ENCODE measurements at regions not wholly inside any gene's neighbourhood (a gene's known extent, or its start where the extent isn't known, plus 50 kb on each side); places are given as distances from the start of the nearest gene placed in this dataset.

DNA sequence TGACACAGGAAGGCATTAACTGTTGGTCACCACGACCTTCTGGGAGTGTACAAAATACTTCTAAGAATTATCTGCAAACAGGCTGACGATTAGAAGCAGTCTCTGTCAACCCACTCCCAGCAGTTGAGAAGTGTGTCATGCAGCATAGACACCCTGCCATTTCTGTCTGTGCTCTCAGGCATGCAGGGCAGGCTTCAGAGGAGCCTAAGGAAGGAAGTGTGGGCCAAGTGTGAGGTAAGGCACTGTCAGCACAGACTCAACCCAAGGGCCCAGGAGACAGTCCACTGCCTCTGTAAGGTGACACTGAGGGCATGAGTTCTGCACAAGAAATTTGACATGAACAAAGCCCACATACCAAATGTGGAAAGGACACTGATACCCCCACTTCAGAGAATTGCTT is 109.0 kb upstream of the VIPR2 start:
- DNase-seq, result no peak

DNA sequence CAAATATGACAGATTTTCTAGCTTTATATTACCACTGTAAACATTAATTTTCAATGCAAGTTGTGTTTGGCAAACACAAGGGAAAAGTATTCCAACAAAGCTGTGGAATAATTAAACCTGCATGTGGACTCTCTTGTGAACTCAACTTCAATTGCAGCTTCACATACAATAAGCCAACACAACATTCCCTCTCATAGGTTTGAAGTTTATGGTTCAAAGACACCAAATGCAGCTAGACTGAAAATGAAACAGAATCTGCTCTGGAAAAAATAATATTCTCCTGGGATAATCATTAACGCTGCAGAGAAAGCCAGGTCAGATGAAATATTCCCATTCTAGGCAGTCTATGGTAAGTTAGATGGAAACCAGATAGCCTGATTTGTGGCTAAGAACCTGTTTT is 105.8 kb upstream of the VIPR2 start:
- DNase-seq, result no peak

DNA sequence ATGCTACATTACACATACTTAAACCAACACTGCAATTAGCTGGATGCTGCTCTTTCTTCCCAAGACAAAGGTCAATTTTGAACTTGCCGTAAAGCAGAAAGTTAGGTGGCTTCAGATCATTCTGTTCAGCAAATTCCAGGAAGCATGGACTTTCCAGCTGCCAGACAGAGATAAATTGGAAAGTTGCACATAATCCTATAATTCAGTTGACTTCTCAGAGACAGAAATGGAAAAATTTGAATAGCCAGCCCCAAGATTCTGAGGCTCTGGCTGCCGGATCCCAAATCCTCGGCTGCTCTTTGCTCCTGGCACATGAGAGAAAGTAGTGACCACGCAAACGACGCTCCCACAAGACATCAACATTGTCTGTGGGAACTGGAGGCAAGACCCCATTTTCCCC is 105.0 kb upstream of the VIPR2 start:
- no peak for DNase-seq

DNA sequence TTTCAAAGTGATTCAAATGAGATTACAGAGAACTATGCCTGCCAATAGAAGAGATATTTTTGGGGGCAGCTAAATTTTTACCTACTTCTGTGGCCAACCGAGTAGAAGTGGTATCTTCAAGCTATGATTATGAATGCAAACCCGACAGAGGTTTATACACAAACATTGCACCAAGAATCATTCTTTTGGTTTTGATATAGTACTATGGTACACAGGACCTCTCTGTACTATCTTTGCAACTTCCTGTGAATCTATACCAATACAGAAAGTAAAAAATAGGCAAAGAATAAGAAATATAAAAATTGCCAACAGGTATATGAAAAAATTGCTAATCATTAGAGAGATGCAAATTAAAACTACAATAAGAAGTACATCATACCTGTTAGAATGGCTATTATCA is 103.2 kb upstream of the VIPR2 start:
- no peak for DNase-seq

DNA sequence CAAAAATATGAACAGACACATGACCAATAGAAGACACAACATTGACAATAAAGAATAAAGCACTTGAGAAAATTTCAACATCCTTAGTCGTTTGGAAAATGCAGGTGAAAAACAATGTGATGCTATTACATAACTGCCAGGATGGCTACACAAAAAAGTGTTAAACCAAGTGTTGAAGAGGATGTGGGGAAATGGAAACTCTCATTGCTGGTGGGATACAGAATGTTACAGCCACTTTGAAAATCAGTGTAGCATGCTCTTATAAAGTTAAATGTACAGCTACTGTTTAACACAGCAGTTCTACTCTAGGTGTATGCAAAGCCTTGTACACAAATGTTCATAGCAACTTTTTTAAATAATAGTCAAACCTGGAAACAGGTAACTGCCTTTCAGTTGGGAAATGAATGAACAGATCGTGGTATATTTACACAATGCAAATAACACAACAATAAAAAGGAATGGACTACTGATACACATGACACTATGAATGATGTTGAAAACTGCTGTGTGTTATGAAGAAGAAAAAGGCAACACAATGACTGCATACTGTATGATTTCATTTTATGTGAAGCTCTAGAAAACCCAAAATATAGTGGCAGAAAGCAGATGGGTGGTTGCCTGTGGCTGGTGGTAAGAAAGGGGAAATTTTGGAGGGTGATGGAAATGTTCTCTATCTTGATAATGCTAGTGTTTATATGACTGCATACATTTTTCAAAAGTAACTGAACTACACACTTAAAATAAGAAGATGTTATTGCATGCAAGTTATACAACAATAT is 102.2 kb upstream of the VIPR2 start:
- no peak for DNase-seq

DNA sequence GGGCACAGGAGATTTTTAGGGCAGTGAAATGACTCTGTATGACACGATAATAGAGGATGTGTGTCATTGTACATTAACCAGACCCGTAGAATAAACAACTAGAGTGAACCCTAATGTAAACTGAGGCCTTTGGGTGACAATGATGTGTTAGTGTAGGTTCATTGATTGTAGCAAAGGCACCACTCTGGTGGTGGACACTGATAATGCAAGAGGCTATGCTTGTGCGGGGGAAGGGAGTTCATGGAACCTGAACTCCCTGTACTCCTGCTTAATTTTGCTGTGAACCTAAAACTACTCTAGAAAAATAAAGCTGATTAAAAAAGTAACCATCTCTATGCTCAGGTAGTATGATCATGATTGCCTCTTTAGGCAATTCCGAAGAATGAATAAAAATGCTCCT is 96.3 kb upstream of the VIPR2 start:
- DNase-seq, result no peak

DNA sequence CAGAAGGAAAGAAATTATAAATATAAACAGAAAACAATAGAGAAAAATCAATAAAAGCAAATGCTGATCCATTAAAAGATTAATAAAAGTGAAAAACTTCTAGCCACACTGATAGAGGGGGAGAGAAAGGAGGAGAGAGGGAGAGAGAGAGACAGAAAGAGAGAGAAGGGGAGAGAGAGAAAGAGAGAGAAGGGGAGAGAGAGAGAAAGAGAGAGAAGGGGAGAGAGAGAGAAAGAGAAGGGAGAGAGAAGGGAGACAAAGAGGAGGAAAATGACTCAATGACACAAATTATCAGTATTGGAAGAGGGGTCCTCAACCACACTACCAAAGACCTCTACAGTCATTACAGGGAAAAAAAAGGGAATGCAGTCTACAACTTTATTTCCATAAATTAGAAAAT is 94.4 kb upstream of the VIPR2 start:
- DNase-seq, result no peak

DNA sequence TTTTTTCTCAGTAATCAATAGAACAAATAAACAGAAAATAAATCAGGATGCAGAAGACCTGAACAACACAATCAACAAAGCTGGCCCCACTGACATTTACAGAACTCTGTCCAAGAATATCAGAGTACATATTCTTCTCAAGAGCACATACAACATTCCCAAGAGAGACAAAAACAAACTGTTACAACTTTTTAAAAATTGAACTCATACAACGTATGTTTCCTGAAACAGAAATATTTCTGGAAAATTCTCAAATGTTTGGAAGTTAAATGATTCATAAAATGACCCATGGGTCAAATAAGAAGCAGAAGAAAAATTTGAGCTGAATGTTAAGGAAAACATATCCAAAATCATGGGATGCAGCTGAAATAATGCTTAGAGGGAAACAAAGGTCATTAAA is 93.9 kb upstream of the VIPR2 start:
- DNase-seq, result no peak

DNA sequence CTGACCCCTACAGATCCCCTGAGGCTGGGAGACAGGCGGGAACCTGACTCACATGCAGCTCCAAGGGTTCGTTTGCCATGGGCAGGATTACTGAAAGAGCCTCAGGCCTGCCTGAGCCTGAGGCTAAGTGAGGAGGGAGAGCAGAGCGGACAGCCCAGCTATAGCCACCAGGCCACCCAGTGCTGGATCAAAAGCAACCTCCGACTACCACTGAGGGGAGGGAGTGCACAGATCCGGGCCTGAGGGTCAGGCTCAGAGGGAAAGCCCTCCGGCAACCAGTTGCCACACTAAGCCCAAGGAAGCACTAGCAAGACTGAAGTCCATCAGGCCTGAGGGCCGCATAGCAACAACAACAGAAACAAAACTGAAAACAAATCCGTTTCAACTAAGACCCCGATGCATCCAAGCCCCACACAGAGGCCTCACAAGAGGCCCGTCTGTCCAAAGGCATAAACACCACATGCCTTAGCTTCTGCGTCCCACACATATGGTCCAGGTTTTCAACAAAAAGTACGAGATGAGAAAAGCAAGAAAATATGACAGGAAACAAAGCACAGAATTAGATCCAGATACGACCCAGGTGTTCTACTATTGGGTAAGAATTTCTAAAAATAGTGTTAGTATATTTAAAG is 92.5 kb upstream of the VIPR2 start:
- no peak for DNase-seq

DNA sequence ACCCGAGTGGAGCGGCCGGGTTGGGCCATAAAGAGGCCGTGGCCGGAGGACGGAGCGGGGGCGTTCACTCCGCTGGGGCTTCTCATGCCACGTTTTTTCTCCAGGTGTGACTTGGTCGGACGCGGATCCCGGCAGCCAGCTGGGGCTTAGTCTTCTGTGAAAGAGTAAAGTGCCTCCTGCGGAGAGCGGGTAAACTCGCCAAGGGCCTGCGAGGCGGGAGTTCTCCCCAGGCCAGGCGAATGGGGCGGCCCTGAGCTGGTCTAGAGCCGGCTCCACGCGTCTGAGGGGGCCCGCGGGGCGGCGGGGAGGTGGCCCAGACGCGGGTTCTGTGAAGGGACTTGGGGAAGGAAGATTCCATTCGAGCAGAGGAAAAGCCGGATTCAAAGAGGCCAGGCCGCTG is 86.3 kb upstream of the VIPR2 start:
- DNase-seq, result no peak

DNA sequence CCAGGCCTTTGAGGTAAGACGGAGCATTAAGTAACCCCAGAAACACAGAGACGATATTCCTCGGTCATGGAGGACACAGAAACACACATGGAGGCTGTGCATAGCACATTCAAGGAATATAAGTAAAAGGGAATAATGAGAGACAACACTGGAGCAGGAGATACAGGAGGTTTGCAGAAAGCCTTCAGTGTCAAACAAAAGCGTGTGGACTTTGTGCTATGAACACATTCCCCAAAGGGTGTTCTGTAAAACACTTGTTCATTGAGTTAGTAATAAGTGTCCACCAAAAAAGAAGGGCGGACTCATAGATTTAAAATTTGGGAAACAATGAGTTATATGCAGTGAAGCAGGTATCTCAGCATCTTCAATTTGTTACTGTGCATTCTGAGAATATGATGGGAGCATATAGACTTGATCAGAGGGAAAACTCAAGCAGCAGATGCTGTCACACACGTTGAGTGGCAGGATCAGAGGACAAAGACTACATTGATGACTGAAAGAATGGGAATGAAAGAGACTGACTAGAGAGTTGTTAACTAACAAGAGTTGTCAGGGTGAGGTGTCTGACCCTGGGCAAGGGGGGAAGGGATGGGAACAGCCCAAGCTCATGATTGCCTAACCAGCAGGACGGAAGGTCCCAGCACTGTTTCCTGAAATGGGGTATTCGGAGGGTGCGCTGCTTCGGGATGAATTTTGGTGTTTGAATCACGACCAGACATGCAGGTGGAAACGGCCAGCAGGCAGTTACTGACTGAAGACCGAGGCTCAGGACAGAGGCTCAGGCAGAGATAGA is 85.2 kb upstream of the VIPR2 start:
- no peak for DNase-seq

DNA sequence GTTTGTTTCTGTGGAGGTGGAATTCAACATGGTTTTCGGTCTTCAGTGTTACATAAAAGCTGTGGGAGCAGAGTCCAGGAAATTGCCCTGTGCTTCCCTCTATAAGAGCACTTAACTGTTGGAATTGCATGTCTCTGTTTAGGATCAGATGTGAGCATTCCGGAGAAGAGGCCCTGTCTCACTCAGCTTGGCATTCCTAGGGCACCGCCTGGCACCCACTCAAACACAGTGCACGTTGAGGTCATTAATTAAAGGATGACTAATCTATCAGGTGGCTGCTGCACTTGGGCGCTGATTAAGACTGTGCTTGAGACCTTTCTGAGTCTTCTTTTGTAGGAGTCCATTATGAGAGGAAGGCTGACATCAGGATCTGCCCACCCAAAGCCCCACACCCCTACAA is 82.8 kb upstream of the VIPR2 start:
- no peak for DNase-seq

DNA sequence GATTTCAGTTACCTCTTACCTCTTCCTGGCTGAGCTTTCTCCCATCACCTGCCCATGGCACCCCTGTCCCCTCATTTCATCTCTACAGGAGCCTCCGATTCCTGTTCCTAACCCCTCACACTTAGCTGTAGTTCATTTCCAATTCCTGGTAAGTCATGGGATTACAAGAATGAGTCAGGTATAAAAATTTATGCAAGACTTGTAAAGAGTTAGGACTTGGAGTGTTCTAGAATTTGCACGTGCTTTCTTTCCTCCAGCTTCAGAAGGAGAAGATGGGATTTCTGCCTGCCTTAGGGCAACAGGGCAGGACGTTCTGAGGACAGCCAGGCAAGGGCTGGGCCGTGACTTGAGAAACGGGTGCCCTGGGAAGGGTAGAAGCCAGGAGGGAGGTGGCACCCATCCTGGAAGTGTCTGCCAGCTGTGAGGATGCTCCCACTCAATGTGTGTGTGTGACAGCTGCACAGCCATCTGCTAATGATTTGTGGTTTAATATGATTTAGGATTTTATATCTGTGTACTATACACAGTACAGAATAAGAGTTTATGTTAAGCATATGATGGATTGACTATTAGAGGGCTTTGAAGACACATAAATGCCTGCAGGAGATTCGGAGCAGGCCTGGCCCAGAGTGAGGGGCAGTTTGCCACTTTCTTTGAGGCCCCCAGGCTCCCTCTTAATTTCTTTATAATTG is 81.5 kb upstream of the VIPR2 start:
- DNase-seq, result no peak

DNA sequence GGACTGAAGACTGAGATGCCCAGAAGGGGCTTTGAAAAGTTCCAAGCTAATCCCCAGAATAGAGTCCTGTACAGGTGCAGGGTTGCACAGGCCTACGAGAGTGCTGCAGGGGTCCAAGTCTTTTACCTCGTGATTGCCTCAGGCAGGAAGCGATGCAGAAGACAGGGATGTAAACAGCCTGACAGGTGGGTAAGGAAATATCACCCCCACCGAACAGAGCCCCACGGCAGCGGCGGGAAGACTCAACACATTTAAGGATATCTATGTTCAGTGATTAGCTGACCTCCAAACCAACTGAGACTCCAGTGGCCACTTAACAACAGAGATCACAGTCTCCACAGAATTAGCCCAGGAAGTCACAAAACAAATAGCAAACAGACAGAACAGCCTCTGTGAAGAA is 73.9 kb upstream of the VIPR2 start:
- no peak for DNase-seq

DNA sequence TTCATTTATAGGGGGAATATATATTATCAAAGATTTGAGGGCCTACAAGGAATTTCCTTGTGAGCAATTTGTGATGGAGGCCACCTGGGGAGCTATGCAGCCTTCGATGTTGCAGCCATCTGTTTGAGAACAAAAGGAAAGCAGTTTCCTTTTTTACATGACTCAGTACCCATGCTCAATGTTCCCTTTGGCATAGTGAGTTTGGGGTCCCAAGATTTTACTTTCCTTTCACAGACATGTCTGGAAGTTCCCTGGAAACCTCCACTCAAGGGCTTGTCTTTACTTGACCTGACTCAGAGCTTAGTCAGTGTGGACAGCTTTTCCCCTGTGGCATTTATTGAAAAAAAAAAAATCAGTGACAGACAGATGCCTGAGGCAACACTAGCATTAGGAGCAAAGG is 73.5 kb upstream of the VIPR2 start:
- no peak for DNase-seq

DNA sequence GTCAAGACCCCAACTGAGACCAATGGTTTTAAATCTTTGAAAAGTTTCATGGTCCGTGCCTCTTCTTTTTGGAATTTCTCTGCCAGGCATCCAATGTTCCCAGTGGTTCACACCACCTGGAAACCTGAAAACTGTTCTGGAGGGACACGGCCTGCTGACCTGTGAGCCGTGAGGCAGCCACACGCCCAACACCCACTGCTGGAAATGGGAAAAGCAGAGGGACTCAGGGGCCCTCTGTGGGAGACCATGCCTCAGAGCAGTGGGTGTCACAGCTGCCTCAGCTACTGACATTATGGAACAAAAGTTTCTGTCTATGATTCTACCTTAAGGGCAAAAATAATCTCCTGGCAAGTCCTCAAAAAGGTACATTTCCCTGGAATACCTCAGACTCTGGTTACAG is 70.4 kb upstream of the VIPR2 start:
- DNase-seq, result no peak

DNA sequence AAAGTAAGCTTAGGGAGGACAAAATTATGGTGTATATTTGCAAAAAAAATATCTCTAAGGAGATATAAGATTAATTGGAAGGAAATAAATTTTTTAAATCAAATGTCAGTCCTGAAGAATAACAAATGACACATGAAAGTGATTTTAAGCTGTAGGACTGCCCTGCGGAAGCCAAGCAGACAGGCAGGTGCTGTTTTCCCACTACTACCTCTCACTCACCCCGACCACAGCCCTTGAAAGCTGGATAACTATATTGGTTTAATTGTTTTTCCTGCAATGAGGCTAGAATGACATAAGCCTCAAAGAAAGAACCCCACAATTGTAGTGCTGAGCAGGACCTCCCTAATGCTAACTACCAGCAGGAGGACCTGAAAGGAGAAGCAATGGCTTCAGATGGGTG is 68.6 kb upstream of the VIPR2 start:
- no peak for DNase-seq

DNA sequence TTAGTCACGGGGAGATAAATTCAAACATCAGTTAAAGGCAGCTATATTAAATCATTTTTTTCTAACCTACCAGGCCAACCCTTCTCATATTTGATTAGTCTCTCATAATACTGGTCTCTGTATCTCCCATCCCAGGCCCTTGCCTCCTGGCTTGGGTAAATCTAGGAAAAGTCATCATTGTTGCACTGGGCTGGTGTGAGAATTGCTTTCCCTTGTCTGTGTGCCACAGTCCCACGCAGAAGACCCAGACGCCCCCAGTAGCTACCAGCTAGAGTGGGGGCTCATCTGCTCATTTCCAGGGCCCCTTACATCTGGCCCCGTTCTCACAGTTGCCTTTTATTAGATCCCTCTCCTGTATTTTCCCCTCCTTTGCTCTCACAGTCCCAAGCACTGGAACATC is 67.6 kb upstream of the VIPR2 start:
- no peak for DNase-seq

DNA sequence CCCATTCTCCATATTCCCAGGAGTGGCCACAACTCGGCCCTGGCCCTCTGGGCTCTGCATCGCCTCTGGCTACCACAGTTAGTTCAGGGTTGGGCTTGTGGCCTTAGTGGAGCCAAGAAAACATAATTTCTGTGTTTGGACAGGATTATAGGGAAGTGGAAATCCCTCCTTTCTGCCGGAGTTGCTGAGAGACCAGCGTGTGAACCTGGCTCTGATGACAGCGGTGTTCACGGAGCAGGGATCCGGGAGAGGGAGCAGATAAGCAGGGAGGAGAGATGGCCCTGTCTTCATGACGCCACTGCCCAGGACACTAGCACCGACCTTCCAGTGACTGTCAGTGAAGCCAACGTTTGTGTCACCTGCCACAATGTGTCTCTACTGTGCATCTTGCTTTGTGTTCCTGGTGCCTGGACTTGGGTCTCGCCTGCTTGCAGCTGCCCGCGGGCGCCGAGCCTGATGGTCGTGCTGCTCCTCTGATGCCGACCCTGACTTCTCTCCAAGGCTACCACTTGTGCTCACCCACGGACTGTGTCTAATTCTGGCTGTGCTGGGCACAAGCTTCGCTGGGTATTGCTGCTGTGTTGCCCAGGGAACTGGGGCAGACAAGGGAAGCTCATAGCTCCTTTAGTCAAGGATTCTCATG is 67.0 kb upstream of the VIPR2 start:
- no peak for DNase-seq

DNA sequence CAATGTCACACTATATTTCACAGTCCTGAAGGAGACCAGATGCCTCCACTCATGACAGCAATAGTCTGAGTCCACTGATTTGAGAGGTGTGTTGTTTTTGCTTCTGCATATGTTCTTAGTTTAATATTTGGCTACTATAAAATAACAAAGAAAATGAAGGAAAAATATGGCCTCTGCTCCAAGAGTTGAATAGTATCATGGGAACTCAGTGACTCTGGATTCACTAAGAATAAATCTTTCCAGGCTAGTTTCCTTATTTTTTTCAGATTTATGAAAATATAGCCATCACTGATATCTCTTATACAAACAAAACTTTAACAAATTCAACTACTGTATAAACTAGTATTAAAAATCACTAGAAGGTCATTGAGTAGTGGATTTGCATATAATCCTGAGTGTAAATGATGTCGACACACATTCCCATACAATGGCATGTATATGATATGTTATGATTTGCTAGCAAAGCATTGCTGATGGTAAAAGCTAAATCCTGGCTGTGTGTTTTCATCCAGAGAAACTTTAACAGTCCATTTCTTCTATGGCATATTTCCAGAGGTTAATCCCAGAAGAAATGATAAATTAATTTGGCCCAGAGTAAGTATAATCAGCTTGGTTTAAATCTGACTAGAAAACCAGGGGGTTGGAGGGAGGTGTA is 66.0 kb upstream of the VIPR2 start:
- no peak for DNase-seq

DNA sequence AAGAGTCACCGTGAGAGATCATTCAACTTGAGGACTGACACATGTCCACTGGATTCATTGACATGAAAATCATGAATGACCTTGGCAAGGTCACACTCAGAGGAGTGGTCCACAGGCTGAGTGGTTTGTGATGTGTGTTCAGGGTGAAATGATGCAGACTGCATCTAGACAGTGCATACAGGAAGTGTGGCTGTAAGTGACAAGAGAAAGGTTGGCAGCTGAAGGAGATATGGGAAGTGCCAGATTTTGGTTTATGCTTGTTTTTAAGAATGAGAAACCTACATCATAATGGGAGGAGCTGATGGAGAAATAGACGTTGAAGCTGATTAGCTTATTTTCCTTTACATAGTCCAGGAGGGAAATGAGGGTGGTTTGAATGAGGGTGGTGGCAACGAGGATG is 64.8 kb upstream of the VIPR2 start:
- DNase-seq, result no peak

DNA sequence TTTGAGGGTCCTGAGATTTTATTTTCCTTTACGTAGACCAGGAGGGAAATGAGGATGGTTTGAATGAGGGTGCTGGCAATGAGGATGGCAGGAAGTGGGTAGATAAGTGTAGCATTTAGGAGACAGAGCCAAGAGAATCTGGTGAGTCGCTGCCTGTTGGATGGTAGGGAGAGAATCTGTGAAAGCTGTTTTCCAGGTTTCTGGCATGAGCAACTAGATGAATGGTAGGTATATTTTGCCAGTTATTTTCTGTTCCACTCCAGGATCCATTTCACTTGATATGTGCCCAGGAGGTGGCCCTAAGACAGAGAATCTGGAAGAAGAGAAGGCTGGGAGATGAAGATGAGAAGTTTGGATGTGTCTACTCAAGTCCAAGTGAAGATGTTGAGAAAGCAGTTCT is 63.3 kb upstream of the VIPR2 start:
- no peak for DNase-seq

DNA sequence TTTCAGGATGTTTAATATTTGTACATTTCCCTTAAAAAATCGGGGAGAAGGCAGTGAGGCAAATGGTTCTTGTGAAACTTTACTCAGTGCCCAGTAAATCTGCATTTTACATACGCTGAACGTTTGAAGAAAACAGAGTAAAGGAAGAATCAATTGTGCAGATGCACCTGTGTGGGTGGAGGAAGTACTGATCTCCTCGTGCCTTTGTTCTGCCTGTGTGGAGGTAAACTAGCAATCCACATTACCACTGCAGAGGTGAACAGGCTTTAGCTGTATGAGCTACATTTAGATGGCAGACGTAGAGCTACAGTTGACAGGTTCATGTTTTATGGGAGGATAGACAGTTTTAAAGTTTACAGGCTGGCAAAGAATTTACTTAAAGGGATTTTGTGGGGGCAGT is 62.7 kb upstream of the VIPR2 start:
- DNase-seq, result no peak

All from RPMI8226 (cell line).